ENCODE measurements at regions not wholly inside any gene's neighbourhood (a gene's known extent, or its start where the extent isn't known, plus 50 kb on each side); places are given as distances from the start of the nearest gene placed in this dataset.

DNA sequence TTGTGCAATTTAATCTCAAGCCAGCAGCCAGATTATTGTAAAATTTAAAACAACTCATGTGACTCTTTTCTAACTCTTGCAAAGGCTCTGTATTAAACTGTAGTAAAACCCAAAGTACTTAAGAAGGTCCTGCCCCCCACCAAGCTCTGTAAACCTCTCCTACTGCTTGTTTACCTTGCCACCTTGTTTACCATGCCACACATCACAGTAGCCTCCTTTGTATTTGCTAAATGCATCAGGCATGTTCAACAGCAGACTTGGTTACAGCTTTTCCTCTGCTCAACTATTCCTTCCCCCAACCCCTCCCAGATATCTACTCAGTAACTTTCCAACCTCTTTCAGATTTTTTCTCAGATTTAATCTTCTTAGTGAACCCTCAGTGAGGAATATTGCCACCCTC is 861.6 kb downstream of the METTL15 start:
- DNase-seq (ENCODE audit: low read depth) = no peak
- no peak overlapping the region for H3K4me3 ChIP-seq (ENCODE audit: low read depth, low read length)
- TF ChIP-seq, protein P1, sequence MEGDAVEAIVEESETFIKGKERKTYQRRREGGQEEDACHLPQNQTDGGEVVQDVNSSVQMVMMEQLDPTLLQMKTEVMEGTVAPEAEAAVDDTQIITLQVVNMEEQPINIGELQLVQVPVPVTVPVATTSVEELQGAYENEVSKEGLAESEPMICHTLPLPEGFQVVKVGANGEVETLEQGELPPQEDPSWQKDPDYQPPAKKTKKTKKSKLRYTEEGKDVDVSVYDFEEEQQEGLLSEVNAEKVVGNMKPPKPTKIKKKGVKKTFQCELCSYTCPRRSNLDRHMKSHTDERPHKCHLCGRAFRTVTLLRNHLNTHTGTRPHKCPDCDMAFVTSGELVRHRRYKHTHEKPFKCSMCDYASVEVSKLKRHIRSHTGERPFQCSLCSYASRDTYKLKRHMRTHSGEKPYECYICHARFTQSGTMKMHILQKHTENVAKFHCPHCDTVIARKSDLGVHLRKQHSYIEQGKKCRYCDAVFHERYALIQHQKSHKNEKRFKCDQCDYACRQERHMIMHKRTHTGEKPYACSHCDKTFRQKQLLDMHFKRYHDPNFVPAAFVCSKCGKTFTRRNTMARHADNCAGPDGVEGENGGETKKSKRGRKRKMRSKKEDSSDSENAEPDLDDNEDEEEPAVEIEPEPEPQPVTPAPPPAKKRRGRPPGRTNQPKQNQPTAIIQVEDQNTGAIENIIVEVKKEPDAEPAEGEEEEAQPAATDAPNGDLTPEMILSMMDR (conservative IDR thresholded peaks at IDR 0.05; ENCODE audit: low read depth, low read length) = no peak

DNA sequence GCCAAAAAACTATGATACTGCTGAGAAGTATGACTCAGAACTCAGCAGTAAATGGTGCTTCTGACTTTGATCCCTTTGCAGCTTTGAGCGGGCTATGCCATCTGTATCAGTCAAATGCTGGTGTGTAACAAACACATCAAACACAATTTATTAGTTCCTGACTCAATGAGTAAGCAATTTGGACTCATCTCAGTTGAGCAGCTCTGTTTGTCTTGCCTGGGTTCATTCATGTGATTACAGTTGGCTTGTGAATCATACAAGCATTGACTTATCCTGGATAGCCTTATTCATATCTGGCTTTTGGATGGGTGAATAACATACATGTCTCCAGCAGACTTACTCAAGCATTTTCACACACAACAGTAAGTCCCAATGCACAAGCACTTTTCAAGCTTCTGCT is 858.8 kb downstream of the METTL15 start:
- TF ChIP-seq, protein P1 (conservative IDR thresholded peaks at IDR 0.05; ENCODE audit: low read depth, low read length) = no peak
- H3K4me3 ChIP-seq (ENCODE audit: low read depth, low read length) = no peak overlapping the region
- DNase-seq (ENCODE audit: low read depth) = no peak

DNA sequence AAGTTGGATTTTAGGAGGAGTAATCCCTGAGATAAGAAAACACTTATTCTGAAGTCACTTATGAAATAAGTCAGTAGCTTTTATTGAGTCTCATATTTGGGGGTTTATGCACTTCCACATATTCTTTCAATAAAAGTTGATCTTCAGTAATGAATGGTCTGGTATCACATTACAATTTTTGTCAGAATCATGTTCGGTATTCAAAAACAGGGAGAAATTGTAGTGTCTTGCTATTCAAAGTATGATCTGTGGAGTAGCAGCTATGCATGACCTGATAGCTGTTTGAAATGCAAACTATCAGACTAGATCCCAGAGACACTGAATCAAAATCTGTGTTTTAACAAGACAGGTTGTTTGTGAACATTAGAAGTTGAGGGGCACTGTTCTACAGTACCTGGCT is 857.6 kb downstream of the METTL15 start:
- no peak overlapping the region for H3K4me3 ChIP-seq (ENCODE audit: low read depth, low read length)
- TF ChIP-seq, protein P1 (conservative IDR thresholded peaks at IDR 0.05; ENCODE audit: low read depth, low read length) = no peak

DNA sequence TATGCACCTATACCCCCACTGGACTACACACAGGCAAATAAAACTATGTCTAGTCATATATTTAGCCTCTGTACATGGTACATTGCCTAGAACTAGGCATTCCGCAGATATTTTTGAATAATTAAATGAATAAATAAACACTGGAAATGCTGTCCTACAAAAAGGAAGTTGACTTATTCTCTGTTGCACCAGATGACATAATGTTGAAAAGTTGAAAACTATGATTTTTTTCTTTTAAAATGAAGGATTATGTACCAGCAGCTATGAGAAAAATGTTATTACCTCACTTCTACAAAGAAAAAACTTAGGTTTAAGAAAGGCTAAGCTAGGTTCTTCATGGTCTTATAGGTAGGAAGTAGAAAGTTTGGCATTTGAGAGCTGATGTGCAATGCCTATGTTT is 856.6 kb downstream of the METTL15 start:
- H3K4me3 ChIP-seq (ENCODE audit: low read depth, low read length) = no peak overlapping the region
- peak; percentile 51 for DNase-seq (ENCODE audit: low read depth)
- TF ChIP-seq, protein P1 (conservative IDR thresholded peaks at IDR 0.05; ENCODE audit: low read depth, low read length) = no peak

More for the DNA sequence above, 857.6 kb downstream of the METTL15 start:
- peak; percentile 21 for DNase-seq (ENCODE audit: low read depth)

DNA sequence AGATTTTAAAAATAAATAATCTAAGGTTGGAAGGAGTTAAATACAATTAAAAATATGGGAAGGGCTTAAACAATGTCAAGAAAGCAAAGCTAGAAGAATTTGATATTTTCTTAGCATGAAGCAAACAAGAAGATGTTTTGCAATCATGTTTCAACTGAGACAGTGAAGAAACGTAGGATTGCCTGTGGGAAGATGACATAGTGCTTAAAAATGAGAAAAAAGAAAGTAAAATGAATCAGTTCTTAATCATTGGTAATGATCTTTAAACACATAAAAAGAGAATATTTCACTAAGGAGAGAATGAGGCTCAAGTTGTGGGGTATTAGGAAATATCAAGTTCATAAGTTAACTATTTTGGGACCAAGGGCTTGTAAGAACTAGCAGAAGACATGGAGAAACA is 855.0 kb downstream of the METTL15 start:
- TF ChIP-seq, protein P1 (conservative IDR thresholded peaks at IDR 0.05; ENCODE audit: low read depth, low read length) = no peak
- peak; percentile 81 for DNase-seq (ENCODE audit: low read depth)
- no peak overlapping the region for H3K4me3 ChIP-seq (ENCODE audit: low read depth, low read length)

DNA sequence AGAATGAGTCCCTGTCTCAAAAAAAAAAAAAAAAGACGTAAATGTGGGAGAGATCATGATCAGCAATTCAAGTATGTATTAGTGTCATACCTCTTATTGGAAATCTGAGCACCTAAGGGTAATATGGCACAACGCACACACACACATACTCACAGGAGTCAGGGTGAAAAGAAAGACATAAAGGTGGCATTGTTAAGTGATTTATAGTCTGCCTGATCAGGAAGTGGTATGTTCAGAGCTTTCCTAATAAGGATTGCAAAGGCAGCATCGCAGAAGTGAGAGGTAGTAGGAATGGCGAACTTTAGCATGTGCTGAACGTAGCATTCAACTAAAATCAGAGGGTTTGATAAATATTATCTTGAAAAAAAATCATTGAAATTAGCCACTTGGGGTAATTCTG is 854.3 kb downstream of the METTL15 start:
- no peak overlapping the region for H3K4me3 ChIP-seq (ENCODE audit: low read depth, low read length)
- DNase-seq (ENCODE audit: low read depth) = no peak
- TF ChIP-seq, protein P1 (conservative IDR thresholded peaks at IDR 0.05; ENCODE audit: low read depth, low read length) = no peak

DNA sequence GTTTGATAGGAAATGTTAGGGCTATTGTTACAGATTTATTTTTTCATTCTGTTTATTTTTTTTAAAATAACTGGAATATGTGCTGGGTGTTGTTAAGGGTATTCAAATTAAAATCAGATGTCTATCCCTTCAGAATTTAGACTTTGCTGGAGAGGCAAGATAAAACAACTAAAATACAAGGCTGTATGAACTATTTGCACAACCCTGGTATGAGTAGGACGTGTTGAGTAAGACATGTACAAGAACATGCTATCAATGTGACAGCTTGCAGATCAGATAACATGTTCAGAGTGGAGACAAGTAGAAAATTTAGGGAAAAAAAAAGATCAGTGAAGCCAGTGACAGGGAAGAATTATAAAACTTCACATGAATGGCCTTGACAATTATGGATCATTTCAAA is 853.5 kb downstream of the METTL15 start:
- no peak overlapping the region for H3K4me3 ChIP-seq (ENCODE audit: low read depth, low read length)
- TF ChIP-seq, protein P1 (conservative IDR thresholded peaks at IDR 0.05; ENCODE audit: low read depth, low read length) = no peak
- DNase-seq (ENCODE audit: low read depth) = no peak

Data from choroid plexus epithelial cell (primary cell).